GM19395 (cell line): ENCODE measurements at regions not wholly inside any gene's neighbourhood (a gene's known extent, or its start where the extent isn't known, plus 50 kb on each side); places are given as distances from the start of the nearest gene placed in this dataset.
"Not testable (repeated sequence)": the region's sequence is repeated elsewhere in the genome, so short reads cannot be mapped to it uniquely, and the experiment has no call there.

Experiments used
- ATAC-seq: cut with Tn5 transposase; IDR thresholded peaks from one replicate; pipeline ENCODE4 v1.9.1; 2021; ENCODE audit warnings: mild to moderate bottlenecking, moderate library complexity; ENCODE audit not compliant: unreplicated experiment

GRCh38 chr11:82396639-82397038 is 337.0 kb downstream of the FAM181B start:
- ATAC-seq, result not testable (repeated sequence)

- no peak for ATAC-seq
Observed at GRCh38 chr11:82384308-82384707, 349.4 kb downstream of the FAM181B start.

GRCh38 chr11:82373781-82374542 is 359.7 kb downstream of the FAM181B start:
- no peak for ATAC-seq

- ATAC-seq, result no peak
Observed at GRCh38 chr11:82365351-82365750, 368.3 kb downstream of the FAM181B start.

- ATAC-seq, result no peak
Observed at GRCh38 chr11:82356316-82356715, 377.3 kb downstream of the FAM181B start.

- ATAC-seq, result no peak
Observed at GRCh38 chr11:82355313-82355823, 378.3 kb downstream of the FAM181B start.

GRCh38 chr11:82326853-82327252 is 406.8 kb downstream of the FAM181B start:
- no peak for ATAC-seq

- no peak for ATAC-seq
Observed at GRCh38 chr11:82321206-82321605, 412.5 kb downstream of the FAM181B start.

- ATAC-seq, result no peak
Observed at GRCh38 chr11:82315093-82315492, 418.6 kb downstream of the FAM181B start.

GRCh38 chr11:82308979-82309378 is 424.7 kb downstream of the FAM181B start:
- ATAC-seq, result no peak

GRCh38 chr11:82305123-82305522 is 428.5 kb downstream of the FAM181B start:
- no peak for ATAC-seq

- ATAC-seq, result no peak
Observed at GRCh38 chr11:82303671-82304070, 430.0 kb downstream of the FAM181B start.

GRCh38 chr11:82288471-82288870 is 445.2 kb downstream of the FAM181B start:
- ATAC-seq, result no peak

- no peak for ATAC-seq
Observed at GRCh38 chr11:82270870-82271269, 462.8 kb downstream of the FAM181B start.

GRCh38 chr11:82268627-82269026 is 465.0 kb downstream of the FAM181B start:
- ATAC-seq, result no peak

- ATAC-seq, result no peak
Observed at GRCh38 chr11:82267186-82267585, 466.5 kb downstream of the FAM181B start.

GRCh38 chr11:82261367-82261766 is 472.3 kb downstream of the FAM181B start:
- peak; percentile 52 for ATAC-seq

GRCh38 chr11:82250047-82250446 is 483.6 kb downstream of the FAM181B start:
- no peak for ATAC-seq

- ATAC-seq, result no peak
Observed at GRCh38 chr11:82246926-82247325, 486.7 kb downstream of the FAM181B start.

- ATAC-seq, result no peak
Observed at GRCh38 chr11:82239498-82239897, 494.2 kb downstream of the FAM181B start.

GRCh38 chr11:82234256-82234655 is 499.4 kb downstream of the FAM181B start:
- no peak for ATAC-seq

GRCh38 chr11:82233201-82233600 is 500.5 kb downstream of the FAM181B start:
- ATAC-seq, result no peak

- peak; percentile 75 for ATAC-seq
Observed at GRCh38 chr11:82229341-82229740, 504.3 kb downstream of the FAM181B start.
